Breast epithelium (tissue), 3 donors: ENCODE measurements at regions not wholly inside any gene's neighbourhood (a gene's known extent, or its start where the extent isn't known, plus 50 kb on each side); places are given as distances from the start of the nearest gene placed in this dataset.

Source experiments
- POLR2A ChIP-seq: fragments of 450-650 bp; IDR thresholded peaks from one replicate; pipeline ENCODE4 v1.6.1; 2016; ENCODE audit warnings: antibody characterized with exemption, mild to moderate bottlenecking, moderate library complexity
- POLR2AphosphoS5 ChIP-seq, 3 donors: sonication (generic); formaldehyde crosslinking; IDR thresholded peaks; one replicate each; pipeline ENCODE4 v1.6.1; 2017; ENCODE audit warnings: antibody characterized with exemption in 3 of 3
- TF ChIP-seq, protein P1 (sequence below), 3 donors: fragments of 450-650 bp; IDR thresholded peaks; one replicate each; pipeline ENCODE4 v1.5.1; 2016 to 2017; ENCODE audit warnings: antibody characterized with exemption in 3 of 3, mild to moderate bottlenecking in 3 of 3, moderate library complexity in 3 of 3

DNA sequence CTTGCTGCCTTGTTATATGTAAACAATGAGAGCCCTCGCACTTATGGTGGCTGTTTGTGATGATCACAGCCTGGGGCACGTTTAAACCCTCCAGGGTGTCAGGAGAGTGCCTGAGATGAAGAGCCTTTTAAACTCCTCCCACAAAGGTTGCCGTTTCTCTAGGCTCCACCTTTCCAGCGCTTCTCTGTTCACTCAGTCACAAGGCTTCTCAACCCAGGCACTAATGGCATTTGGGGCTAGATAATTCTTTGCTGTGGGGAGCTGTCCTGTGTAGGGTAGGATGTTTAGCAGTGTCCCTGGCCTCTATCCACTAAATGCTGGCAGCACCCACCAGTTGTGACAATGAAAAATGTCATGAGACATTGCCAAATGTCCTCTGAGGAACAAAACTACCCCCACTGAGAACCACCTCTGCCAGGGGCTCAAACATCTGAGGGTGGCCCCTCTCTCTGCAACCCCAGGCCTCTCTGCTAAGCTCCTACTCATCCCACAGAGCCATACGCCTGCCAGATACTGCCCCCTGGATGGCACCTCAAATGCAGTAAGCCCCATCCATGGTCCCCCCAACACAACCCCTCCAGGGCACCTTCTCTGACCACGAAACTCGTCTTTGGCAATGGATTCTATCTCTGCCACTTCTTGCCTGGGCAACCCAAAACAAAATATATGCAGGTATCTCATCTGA is 144.3 kb upstream of the ZMIZ1 start:
- TF ChIP-seq, protein P1, sequence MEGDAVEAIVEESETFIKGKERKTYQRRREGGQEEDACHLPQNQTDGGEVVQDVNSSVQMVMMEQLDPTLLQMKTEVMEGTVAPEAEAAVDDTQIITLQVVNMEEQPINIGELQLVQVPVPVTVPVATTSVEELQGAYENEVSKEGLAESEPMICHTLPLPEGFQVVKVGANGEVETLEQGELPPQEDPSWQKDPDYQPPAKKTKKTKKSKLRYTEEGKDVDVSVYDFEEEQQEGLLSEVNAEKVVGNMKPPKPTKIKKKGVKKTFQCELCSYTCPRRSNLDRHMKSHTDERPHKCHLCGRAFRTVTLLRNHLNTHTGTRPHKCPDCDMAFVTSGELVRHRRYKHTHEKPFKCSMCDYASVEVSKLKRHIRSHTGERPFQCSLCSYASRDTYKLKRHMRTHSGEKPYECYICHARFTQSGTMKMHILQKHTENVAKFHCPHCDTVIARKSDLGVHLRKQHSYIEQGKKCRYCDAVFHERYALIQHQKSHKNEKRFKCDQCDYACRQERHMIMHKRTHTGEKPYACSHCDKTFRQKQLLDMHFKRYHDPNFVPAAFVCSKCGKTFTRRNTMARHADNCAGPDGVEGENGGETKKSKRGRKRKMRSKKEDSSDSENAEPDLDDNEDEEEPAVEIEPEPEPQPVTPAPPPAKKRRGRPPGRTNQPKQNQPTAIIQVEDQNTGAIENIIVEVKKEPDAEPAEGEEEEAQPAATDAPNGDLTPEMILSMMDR (IDR thresholded peaks at IDR 0.05), result no peak
- TF ChIP-seq POLR2A (no peak), POLR2AphosphoS5 (IDR thresholded peaks at IDR 0.05) (no peak)
